Muscle layer of duodenum (tissue), 2 donors: ENCODE measurements at regions not wholly inside any gene's neighbourhood (a gene's known extent, or its start where the extent isn't known, plus 50 kb on each side); places are given as distances from the start of the nearest gene placed in this dataset.

Source experiments
- H3K27ac ChIP-seq: one replicate; pipeline ENCODE4 v1.7.0; 2013; ENCODE audit warnings: mild to moderate bottlenecking, low read length
- H3K27me3 ChIP-seq: one replicate; pipeline ENCODE4 v1.7.0; 2013; ENCODE audit warnings: low read depth, mild to moderate bottlenecking, control low read depth, low read length
- H3K36me3 ChIP-seq, 2 donors: one replicate each; pipeline ENCODE4 v1.7.0; 2013; ENCODE audit warnings: low read length in 2 of 2, control low read depth in 1 of 2, mild to moderate bottlenecking in 1 of 2; ENCODE audit not compliant: insufficient read depth in 2 of 2, control insufficient read depth in 1 of 2
- H3K4me1 ChIP-seq, 2 donors: one replicate each; pipeline ENCODE4 v1.7.0; 2013; ENCODE audit warnings: low read length in 2 of 2, mild to moderate bottlenecking in 2 of 2, control low read depth in 1 of 2, moderate library complexity in 1 of 2; ENCODE audit not compliant: insufficient read depth in 2 of 2, control insufficient read depth in 1 of 2
- H3K4me3 ChIP-seq, 2 donors: one replicate each; pipeline ENCODE4 v1.7.0; 2013; ENCODE audit warnings: low read length in 2 of 2, low read depth in 1 of 2, mild to moderate bottlenecking in 1 of 2
- H3K9me3 ChIP-seq, 2 donors: one replicate each; pipeline ENCODE4 v1.7.0; 2013; ENCODE audit warnings: low read length in 2 of 2, control low read depth in 1 of 2, mild to moderate bottlenecking in 1 of 2; ENCODE audit not compliant: control insufficient read depth in 1 of 2
- donor health status: healthy.

DNA sequence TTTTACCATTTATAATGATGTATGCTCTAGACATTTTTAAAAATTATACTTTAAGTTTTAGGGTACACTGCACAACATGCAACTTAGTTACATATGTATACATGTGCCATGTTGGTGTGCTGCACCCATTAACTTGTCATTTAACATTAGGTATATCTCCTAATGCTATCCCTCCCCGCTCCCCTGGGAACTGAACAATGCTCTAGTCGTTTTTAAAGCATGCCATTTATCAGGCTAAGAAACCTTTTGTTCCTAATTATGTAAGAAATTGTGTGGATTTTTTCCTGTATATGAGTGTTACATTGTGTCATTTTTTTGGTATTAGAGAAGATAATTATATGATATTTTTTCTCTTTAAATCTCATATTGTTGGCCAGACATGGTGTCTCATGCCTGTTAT, 72.8 kb upstream of the SGCD start:
- H3K27ac ChIP-seq, result no peak overlapping the region

DNA sequence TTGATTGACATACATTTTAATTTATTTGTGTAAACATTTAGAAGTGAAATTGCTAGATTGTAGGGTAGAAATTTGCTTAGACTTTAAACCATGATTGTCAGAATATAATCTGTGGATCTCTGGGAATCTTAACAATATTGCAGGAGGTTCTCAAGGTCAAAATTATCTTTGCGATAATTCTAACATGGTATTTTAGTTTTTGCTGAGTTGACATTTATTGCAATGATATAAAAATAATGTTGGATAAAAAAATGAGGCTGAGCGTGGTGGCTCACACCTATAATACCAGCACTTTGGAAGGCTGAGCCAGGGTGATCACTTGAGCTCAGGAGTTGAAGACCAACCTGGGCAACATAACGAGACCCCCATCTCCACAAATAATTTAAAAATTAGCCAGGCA, 70.3 kb upstream of the SGCD start:
- Histone ChIP-seq H3K27me3 (no peaks in the 10 kb centered on the region), H3K9me3 (no peaks in the 10 kb centered on the region), H3K4me3 (no peak overlapping the region), H3K36me3 (no peaks in the 10 kb centered on the region), H3K4me1 (no peaks in the 10 kb centered on the region), H3K27ac (no peak overlapping the region)

More for the DNA sequence above, 72.8 kb upstream of the SGCD start:
- Histone ChIP-seq H3K36me3 (no peaks in the 10 kb centered on the region), H3K27me3 (no peaks in the 10 kb centered on the region), H3K4me3 (no peak overlapping the region), H3K4me1 (no peaks in the 10 kb centered on the region), H3K9me3 (no peaks in the 10 kb centered on the region)

DNA sequence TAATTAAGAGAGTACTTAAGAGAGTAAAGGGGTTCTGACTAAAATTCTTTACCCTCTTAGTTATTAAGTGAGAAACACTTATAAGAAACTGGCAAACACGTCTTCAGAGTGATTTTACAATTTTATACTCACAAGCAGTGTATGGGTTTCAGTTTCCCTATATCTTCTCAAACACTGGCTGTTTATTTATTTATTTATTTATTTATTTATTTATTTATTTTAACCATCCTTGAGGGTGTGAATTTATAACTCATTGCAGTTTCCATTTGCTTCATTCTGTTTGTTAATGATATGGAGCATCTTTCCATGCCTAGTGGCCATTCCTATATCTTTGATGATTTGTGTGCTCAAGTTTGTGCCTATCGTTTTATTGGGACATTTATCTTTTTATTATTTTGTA, 68.0 kb upstream of the SGCD start:
- no peaks in the 10 kb centered on the region for H3K27me3 ChIP-seq
- H3K36me3 ChIP-seq, result no peaks in the 10 kb centered on the region
- H3K27ac ChIP-seq, result no peak overlapping the region
- no peak overlapping the region for H3K4me3 ChIP-seq
- H3K9me3 ChIP-seq, result no peaks in the 10 kb centered on the region
- no peaks in the 10 kb centered on the region for H3K4me1 ChIP-seq

DNA sequence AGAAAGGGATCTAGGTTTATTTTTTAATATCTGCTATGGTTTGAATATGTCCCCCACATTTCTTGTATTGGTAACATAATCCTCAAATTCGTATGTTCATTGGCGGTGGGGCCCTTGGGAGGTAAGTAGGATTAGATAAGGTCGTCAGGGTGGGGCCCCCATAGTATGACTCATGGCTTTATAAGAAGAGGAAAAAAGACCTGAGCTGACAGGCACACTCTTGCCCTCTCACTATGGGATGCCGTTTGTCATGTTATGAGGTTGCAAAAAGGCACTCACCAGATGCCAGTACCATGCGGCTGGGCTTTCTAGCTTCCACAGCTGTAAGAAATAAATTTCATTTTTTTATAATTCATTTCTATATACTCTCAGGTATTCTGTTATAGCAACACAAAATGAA, 67.3 kb upstream of the SGCD start:
- H3K4me3 ChIP-seq, result no peak overlapping the region
- no peak overlapping the region for H3K27ac ChIP-seq
- H3K36me3 ChIP-seq, result no peaks in the 10 kb centered on the region
- H3K27me3 ChIP-seq, result no peaks in the 10 kb centered on the region
- no peaks in the 10 kb centered on the region for H3K4me1 ChIP-seq
- H3K9me3 ChIP-seq, result no peaks in the 10 kb centered on the region

DNA sequence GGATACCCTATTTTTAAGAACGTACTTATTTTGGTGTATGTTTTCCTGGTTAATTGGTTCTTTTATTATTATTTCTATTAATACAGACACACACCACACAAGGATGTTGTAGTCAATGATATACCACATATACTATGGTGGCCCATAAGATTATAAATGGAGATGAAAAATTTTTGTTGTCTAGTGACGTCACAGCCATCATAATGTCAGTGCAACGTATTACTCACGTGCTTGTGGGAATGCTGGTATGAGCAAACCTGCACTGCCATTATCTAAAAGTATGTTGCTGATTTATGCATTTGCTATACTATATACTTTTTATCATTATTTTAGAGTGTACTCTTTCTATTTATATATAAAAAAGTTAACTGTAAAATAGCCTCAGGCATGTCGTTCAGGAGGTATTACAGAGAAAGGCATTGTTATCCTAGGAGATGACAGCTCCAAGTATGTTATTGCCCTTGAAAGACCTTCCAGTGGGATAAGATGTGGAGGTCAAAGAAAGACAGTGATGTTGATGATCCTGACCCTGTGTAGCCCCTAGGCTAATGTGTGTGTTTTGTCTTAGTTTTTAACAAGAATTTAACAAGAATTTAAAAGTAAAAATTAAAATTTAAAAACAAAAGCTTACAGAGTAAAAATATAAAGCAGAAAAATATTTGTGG, 65.6 kb upstream of the SGCD start:
- Histone ChIP-seq H3K27ac (no peak overlapping the region), H3K4me1 (no peaks in the 10 kb centered on the region), H3K9me3 (no peaks in the 10 kb centered on the region), H3K4me3 (no peak overlapping the region), H3K36me3 (no peaks in the 10 kb centered on the region), H3K27me3 (no peaks in the 10 kb centered on the region)

DNA sequence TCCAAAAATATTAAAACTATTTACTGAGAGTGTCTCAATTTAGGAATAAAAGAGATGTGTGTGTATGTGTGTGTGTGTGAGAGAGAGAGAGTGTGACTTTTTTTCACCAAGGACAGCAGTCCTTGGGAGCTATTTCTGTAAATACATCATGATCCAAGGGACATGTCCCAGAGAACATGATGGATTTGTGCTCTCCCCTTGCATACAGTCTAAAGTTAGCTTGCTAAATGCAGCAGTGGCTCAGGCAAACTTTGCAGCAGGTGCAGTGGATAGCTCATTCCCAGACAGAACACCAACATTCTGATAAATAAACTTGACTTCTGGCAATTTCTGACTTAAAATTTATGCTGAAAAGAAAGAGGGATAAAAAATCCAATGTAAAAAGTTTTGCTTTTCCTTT, 55.4 kb upstream of the SGCD start:
- H3K9me3 ChIP-seq, result no peaks in the 10 kb centered on the region
- no peaks in the 10 kb centered on the region for H3K27me3 ChIP-seq
- H3K4me3 ChIP-seq, result no peak overlapping the region
- H3K27ac ChIP-seq, result no peak overlapping the region
- no peaks in the 10 kb centered on the region for H3K36me3 ChIP-seq
- peaks cover 0 to 11% of the 10 kb centered on the region in 2 donors for H3K4me1 ChIP-seq

DNA sequence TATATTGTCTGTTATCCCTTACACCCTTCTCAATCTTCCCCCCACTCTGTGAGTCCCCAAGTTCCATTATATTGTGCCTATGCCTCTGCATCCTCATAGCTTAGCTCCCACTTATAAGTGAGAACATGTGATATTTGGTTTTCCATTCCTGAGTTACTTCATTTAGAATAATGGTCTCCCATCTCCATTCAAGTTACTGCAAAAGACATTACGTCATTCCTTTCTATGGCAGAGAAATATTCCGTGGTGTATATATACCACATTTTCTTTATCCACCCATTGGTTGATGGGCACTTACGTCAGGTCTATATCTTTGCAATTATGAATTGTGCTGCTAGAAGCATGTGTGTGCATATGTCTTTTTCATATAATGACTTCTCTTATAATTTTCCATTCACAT, 54.8 kb upstream of the SGCD start:
- H3K27ac ChIP-seq, result no peak overlapping the region

DNA sequence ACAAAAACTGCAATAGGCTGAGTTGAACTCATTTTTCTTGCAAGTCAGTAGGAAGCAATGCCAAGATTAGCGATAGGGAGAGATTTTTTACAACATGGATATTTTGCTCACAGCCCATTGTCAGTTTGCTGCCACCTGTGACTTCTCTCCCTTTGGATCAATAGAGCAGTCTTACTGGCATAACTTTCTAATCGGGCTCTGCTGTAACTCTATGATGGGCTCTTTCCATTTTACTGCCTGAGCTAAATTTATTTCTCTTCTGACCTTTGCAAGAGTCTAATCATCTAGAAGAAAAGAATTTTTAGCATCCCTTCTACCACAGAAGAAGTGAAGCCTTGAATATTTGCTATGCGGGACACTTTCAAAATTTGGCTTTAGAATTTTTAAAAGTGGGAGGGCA, 53.6 kb upstream of the SGCD start:
- Histone ChIP-seq H3K27me3 (no peaks in the 10 kb centered on the region), H3K9me3 (no peaks in the 10 kb centered on the region), H3K27ac (no peak overlapping the region)

More for the DNA sequence above, 54.8 kb upstream of the SGCD start:
- Histone ChIP-seq H3K9me3 (no peaks in the 10 kb centered on the region), H3K4me3 (no peak overlapping the region), H3K36me3 (no peaks in the 10 kb centered on the region), H3K27me3 (no peaks in the 10 kb centered on the region), H3K4me1 (peaks cover 0 to 11% of the 10 kb centered on the region in 2 donors)

DNA sequence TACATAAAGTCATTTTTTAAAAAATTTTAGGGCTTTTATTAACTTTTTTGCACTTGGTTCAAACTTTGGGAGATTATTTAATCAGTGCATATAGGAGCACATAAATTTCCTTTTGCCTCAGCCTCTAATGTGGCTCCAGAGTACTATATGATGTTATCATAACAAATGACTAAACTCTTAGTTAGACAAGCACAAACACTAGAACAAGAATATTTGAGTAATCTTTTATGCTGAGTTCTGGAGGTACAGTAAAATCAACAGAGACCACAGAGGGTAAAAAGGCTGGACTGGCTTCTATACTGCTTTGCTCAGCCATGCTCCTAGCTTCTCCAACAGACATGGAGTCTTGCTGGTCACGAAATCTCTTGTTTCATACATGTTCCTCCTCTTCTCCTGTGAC, 52.5 kb upstream of the SGCD start:
- H3K27ac ChIP-seq, result no peak overlapping the region
- H3K9me3 ChIP-seq, result no peaks in the 10 kb centered on the region
- no peak overlapping the region for H3K4me3 ChIP-seq
- H3K4me1 ChIP-seq, result peaks cover 0 to 11% of the 10 kb centered on the region in 2 donors
- no peaks in the 10 kb centered on the region for H3K27me3 ChIP-seq
- H3K36me3 ChIP-seq, result no peaks in the 10 kb centered on the region

More for the DNA sequence above, 53.6 kb upstream of the SGCD start:
- Histone ChIP-seq H3K4me3 (no peak overlapping the region), H3K36me3 (no peaks in the 10 kb centered on the region), H3K4me1 (peaks cover 0 to 11% of the 10 kb centered on the region in 2 donors)
